ENCODE measurements at regions not wholly inside any gene's neighbourhood (a gene's known extent, or its start where the extent isn't known, plus 50 kb on each side); places are given as distances from the start of the nearest gene placed in this dataset.

GRCh38 chr15:91374336-91374735, 274.3 kb downstream of the SV2B start:
- ChIA-PET POLR2A (ENCODE audit: unreplicated experiment) (no interaction called here), CTCF (no interaction called here)
- no peaks in the 10 kb centered on the region for H3F3A ChIP-seq (ENCODE audit: low read length, unreplicated experiment)
- no peak for DNase-seq
- no peak overlapping the region for H3K4me2 ChIP-seq (ENCODE audit: low read length)
- no peaks in the 10 kb centered on the region for H3K4me1 ChIP-seq (ENCODE audit: insufficient read depth, low read length)
- no TSS peak for BruUV-seq (replicated peaks)
- no peaks in the 10 kb centered on the region for H3K9me3 ChIP-seq (ENCODE audit: low read length)
- H3K36me3 ChIP-seq (ENCODE audit: low read depth, low read length): no peaks in the 10 kb centered on the region
- no peak overlapping the region for H2AFZ ChIP-seq (ENCODE audit: low read length)
- H3K79me2 ChIP-seq (ENCODE audit: low read length): no peaks in the 10 kb centered on the region
- no peaks in the 10 kb centered on the region for H4K20me1 ChIP-seq (ENCODE audit: low read length)
- H3K9ac ChIP-seq (ENCODE audit: low read length): no peak overlapping the region
- TF ChIP-seq EZH2phosphoT487 (IDR thresholded peaks at IDR 0.05; ENCODE audit: borderline replicate concordance, low read length) (no peak), EZH2 (IDR thresholded peaks at IDR 0.05; ENCODE audit: low read length, unreplicated experiment) (no peak), CTCF (conservative IDR thresholded peaks at IDR 0.05; ENCODE audit: low read depth, low read length) (no peak)
- intact Hi-C loops (cut with micrococcal nuclease): no loop called here
- no peaks in the 10 kb centered on the region for H3K9me2 ChIP-seq (replicated peaks; ENCODE audit: low read length)
- peaks cover 25% of the 10 kb centered on the region; the same call in 1 of the 2 replicates for H3K27me3 ChIP-seq (ENCODE audit: low read length)
- ATAC-seq: no peak
- no peak overlapping the region for H3K27ac ChIP-seq (ENCODE audit: low read length)
- H3K4me3 ChIP-seq (ENCODE audit: low read length): no peak overlapping the region

GRCh38 chr15:91376038-91376437, 276.0 kb downstream of the SV2B start:
- TF ChIP-seq EZH2 (IDR thresholded peaks at IDR 0.05; ENCODE audit: low read length, unreplicated experiment) (no peak), EZH2phosphoT487 (IDR thresholded peaks at IDR 0.05; ENCODE audit: borderline replicate concordance, low read length) (no peak), CTCF (conservative IDR thresholded peaks at IDR 0.05; ENCODE audit: low read depth, low read length) (no peak)
- ChIA-PET CTCF (no interaction called here), POLR2A (ENCODE audit: unreplicated experiment) (no interaction called here)

GRCh38 chr15:91380114-91380513, 280.1 kb downstream of the SV2B start:
- no TSS peak for BruUV-seq (replicated peaks)
- Histone ChIP-seq H3F3A (ENCODE audit: low read length, unreplicated experiment) (no peaks in the 10 kb centered on the region), H2AFZ (ENCODE audit: low read length) (no peak overlapping the region), H3K9me2 (replicated peaks; ENCODE audit: low read length) (no peaks in the 10 kb centered on the region), H3K27ac (ENCODE audit: low read length) (no peak overlapping the region), H4K20me1 (ENCODE audit: low read length) (no peaks in the 10 kb centered on the region), H3K4me2 (ENCODE audit: low read length) (no peak overlapping the region), H3K36me3 (ENCODE audit: low read depth, low read length) (no peaks in the 10 kb centered on the region), H3K4me1 (ENCODE audit: insufficient read depth, low read length) (0 out of 2 replicates have a peak, but pooled peaks cover 5% of the 10 kb centered on the region), H3K4me3 (ENCODE audit: low read length) (no peak overlapping the region), H3K27me3 (ENCODE audit: low read length) (peaks cover 23% of the 10 kb centered on the region; the same call in 1 of the 2 replicates), H3K9me3 (ENCODE audit: low read length) (no peaks in the 10 kb centered on the region), H3K79me2 (ENCODE audit: low read length) (no peaks in the 10 kb centered on the region), H3K9ac (ENCODE audit: low read length) (no peak overlapping the region)
- TF ChIP-seq CTCF (conservative IDR thresholded peaks at IDR 0.05; ENCODE audit: low read depth, low read length) (no peak; the same call in 1 of the 2 replicates), EZH2phosphoT487 (IDR thresholded peaks at IDR 0.05; ENCODE audit: borderline replicate concordance, low read length) (no peak), EZH2 (IDR thresholded peaks at IDR 0.05; ENCODE audit: low read length, unreplicated experiment) (no peak)
- intact Hi-C loops (cut with micrococcal nuclease): no loop called here
- ChIA-PET POLR2A (ENCODE audit: unreplicated experiment) (no interaction called here), CTCF (no interaction called here)
- ATAC-seq (no peak), DNase-seq (no peak)

More at GRCh38 chr15:91376038-91376437, 276.0 kb downstream of the SV2B start:
- BruUV-seq (replicated peaks): no TSS peak
- Histone ChIP-seq H3F3A (ENCODE audit: low read length, unreplicated experiment) (no peaks in the 10 kb centered on the region), H3K9me2 (replicated peaks; ENCODE audit: low read length) (no peaks in the 10 kb centered on the region), H3K36me3 (ENCODE audit: low read depth, low read length) (no peaks in the 10 kb centered on the region), H2AFZ (ENCODE audit: low read length) (no peak overlapping the region), H4K20me1 (ENCODE audit: low read length) (no peaks in the 10 kb centered on the region), H3K4me2 (ENCODE audit: low read length) (no peak overlapping the region), H3K79me2 (ENCODE audit: low read length) (no peaks in the 10 kb centered on the region), H3K27me3 (ENCODE audit: low read length) (peaks cover 25% of the 10 kb centered on the region; the same call in 1 of the 2 replicates), H3K9ac (ENCODE audit: low read length) (no peak overlapping the region), H3K9me3 (ENCODE audit: low read length) (no peaks in the 10 kb centered on the region), H3K27ac (ENCODE audit: low read length) (no peak overlapping the region), H3K4me1 (ENCODE audit: insufficient read depth, low read length) (no peaks in the 10 kb centered on the region), H3K4me3 (ENCODE audit: low read length) (no peak overlapping the region)
- intact Hi-C loops (cut with micrococcal nuclease): no loop called here
- DNase-seq: no peak
- ATAC-seq: no peak
